ELF-1 (cell line): ENCODE measurements at regions not wholly inside any gene's neighbourhood (a gene's known extent, or its start where the extent isn't known, plus 50 kb on each side); places are given as distances from the start of the nearest gene placed in this dataset.
"Not testable (repeated sequence)": the region's sequence is repeated elsewhere in the genome, so short reads cannot be mapped to it uniquely, and the experiment has no call there.

Experiments used
- DNase-seq: peaks from one replicate; pipeline ENCODE4 v3.0.0-alpha.2; 2016; ENCODE audit warnings: low read depth, low spot score

- no peak for DNase-seq
These were observed 100.8 kb downstream of the RRAGC start for GRCh38 chr1:38758820-38759219.

GRCh38 chr1:38746941-38747600 lies 112.5 kb downstream of the RRAGC start:
- peak; percentile 77 for DNase-seq

- DNase-seq: no peak
These were observed 113.1 kb downstream of the RRAGC start for GRCh38 chr1:38746402-38746935.

- no peak for DNase-seq
These were observed 113.8 kb downstream of the RRAGC start for GRCh38 chr1:38745476-38746401.

GRCh38 chr1:38744452-38745350 lies 114.9 kb downstream of the RRAGC start:
- DNase-seq: no peak

GRCh38 chr1:38743184-38743583 lies 116.4 kb downstream of the RRAGC start:
- no peak for DNase-seq

- peak; percentile 92 for DNase-seq
These were observed 118.2 kb downstream of the RRAGC start for GRCh38 chr1:38741341-38741740.

GRCh38 chr1:38740487-38740886 lies 119.1 kb downstream of the RRAGC start:
- peak; percentile 32 for DNase-seq

- no peak for DNase-seq
These were observed 121.4 kb downstream of the RRAGC start for GRCh38 chr1:38738207-38738606.

- no peak for DNase-seq
These were observed 123.2 kb downstream of the RRAGC start for GRCh38 chr1:38736399-38736798.

- no peak for DNase-seq
These were observed 123.9 kb downstream of the RRAGC start for GRCh38 chr1:38735651-38736161.

GRCh38 chr1:38733761-38734160 lies 125.8 kb downstream of the RRAGC start:
- DNase-seq: no peak

GRCh38 chr1:38730511-38731397 lies 128.8 kb downstream of the RRAGC start:
- DNase-seq: no peak

- no peak for DNase-seq
These were observed 131.0 kb downstream of the RRAGC start for GRCh38 chr1:38728585-38728908.

GRCh38 chr1:38727684-38728584 lies 131.6 kb downstream of the RRAGC start:
- peak; percentile 31 for DNase-seq

- DNase-seq: not testable (repeated sequence)
These were observed 134.1 kb downstream of the RRAGC start for GRCh38 chr1:38725321-38725961.

GRCh38 chr1:38724160-38725131 lies 135.1 kb downstream of the RRAGC start:
- no peak for DNase-seq

GRCh38 chr1:38721816-38722215 lies 137.8 kb downstream of the RRAGC start:
- DNase-seq: no peak
